ENCODE measurements at regions not wholly inside any gene's neighbourhood (a gene's known extent, or its start where the extent isn't known, plus 50 kb on each side); places are given as distances from the start of the nearest gene placed in this dataset.

DNA sequence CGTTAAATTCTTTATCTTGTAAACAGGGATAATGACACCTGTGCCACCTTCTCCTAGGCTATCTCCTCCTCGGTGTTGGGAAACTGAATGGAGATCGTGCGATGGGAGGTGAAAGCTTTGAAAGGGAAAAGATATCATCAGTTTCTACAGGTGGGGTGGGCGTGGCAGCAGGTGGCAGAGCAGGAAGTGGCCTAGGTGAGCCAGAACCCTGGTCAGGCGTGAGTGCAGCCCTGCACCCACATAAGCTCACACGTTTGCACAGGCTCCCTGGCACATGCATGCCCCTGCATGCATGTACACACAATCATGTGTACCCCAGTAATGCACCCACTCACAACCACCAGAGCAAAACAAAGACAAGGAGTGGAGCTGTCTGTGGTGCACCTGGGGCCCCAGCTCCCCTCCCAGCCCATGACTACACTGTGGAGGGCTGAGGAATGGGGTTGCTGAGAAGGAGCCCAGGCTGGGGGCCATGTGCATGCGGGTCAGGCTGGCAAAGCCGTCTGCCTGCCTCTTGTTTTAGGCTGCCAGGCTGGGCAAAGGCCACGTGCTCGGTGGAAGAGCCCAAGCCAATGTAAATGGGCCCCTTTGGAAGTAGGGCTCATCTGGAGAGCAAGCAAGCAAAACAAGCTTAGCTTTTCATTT lies 61.5 kb downstream of the TFAP2C start:
- Histone ChIP-seq H3K4ac (ENCODE audit: low read depth, low read length) (no peak overlapping the region), H3K18ac (ENCODE audit: insufficient read length, low read depth, low read length) (no peak overlapping the region), H3K79me2 (ENCODE audit: insufficient read depth, low read length) (no peaks in the 10 kb centered on the region), H3K23me2 (ENCODE audit: insufficient read length, low read depth, low read length, poor library complexity, severe bottlenecking) (no peaks in the 10 kb centered on the region), H4K20me1 (ENCODE audit: control insufficient read depth, insufficient read depth, insufficient read length) (no peaks in the 10 kb centered on the region), H2BK20ac (ENCODE audit: low read depth, low read length, poor library complexity, severe bottlenecking) (no peak overlapping the region), H4K8ac (replicated peaks; ENCODE audit: insufficient read length, low read depth, low read length) (no peak overlapping the region), H2AK5ac (ENCODE audit: insufficient read length, low read length) (no peak overlapping the region), H3K4me1 (ENCODE audit: insufficient read depth, low read length) (peaks cover 8% of the 10 kb centered on the region; the same call in 1 of the 2 replicates), H3K14ac (ENCODE audit: insufficient read depth, low read length) (no peak overlapping the region; the same call in 1 of the 2 replicates), H2BK5ac (ENCODE audit: insufficient read length, low read length) (no peak overlapping the region), H3T11ph (ENCODE audit: low read length) (no peak overlapping the region), H3K4me2 (ENCODE audit: insufficient read depth, insufficient read length, low read length) (no peak overlapping the region), H3K9ac (ENCODE audit: extremely low read depth, insufficient read length, low read length) (no peak overlapping the region), H2AFZ (ENCODE audit: low read length) (no peak overlapping the region), H4K91ac (ENCODE audit: insufficient read length, low read depth, low read length) (no peak overlapping the region), H2BK120ac (ENCODE audit: low read depth, low read length, poor library complexity, severe bottlenecking) (no peak overlapping the region), H3K27me3 (ENCODE audit: insufficient read depth, low read length) (peaks cover 3% of the 10 kb centered on the region; the same call in 1 of the 2 replicates), H3K79me1 (ENCODE audit: insufficient read depth, low read depth, low read length, poor library complexity, severe bottlenecking) (no peaks in the 10 kb centered on the region), H2BK15ac (ENCODE audit: low read depth, low read length) (no peak overlapping the region), H3K9me3 (ENCODE audit: control insufficient read depth, low read depth, low read length) (no peaks in the 10 kb centered on the region), H4K5ac (ENCODE audit: insufficient read length, low read depth, low read length) (no peak overlapping the region), H3K23ac (ENCODE audit: insufficient read length, low read depth, low read length) (no peak overlapping the region), H3K56ac (ENCODE audit: insufficient read length, low read depth, low read length) (no peak overlapping the region), H2BK12ac (ENCODE audit: insufficient read length, low read depth, low read length) (no peak overlapping the region), H3K27ac (ENCODE audit: insufficient read length, low read depth, low read length) (no peak overlapping the region)
- H3K36me3 Mint-ChIP-seq (ENCODE audit: insufficient read depth in 1 of 3, low read depth in 3 of 3) = no peaks in the 10 kb centered on the region
- H3K27ac Mint-ChIP-seq = 0 out of 7 replicates have a peak overlapping the region, but pooled peaks of 1 of the 3 experiments have one; percentile 23
- peaks cover 24 to 32% of the 10 kb centered on the region in 2 experiments for H3K4me1 Mint-ChIP-seq
- no CpG with 5 or more reads among the region's 11 CpGs for WGBS (ENCODE audit: extremely low coverage, insufficient read length, low lambda C conversion rate)
- H3K4me3 Mint-ChIP-seq = no peak overlapping the region
- peaks cover 5% of the 10 kb centered on the region for H3K27me3 Mint-ChIP-seq (ENCODE audit: low read depth)
- TF ChIP-seq, protein P1, sequence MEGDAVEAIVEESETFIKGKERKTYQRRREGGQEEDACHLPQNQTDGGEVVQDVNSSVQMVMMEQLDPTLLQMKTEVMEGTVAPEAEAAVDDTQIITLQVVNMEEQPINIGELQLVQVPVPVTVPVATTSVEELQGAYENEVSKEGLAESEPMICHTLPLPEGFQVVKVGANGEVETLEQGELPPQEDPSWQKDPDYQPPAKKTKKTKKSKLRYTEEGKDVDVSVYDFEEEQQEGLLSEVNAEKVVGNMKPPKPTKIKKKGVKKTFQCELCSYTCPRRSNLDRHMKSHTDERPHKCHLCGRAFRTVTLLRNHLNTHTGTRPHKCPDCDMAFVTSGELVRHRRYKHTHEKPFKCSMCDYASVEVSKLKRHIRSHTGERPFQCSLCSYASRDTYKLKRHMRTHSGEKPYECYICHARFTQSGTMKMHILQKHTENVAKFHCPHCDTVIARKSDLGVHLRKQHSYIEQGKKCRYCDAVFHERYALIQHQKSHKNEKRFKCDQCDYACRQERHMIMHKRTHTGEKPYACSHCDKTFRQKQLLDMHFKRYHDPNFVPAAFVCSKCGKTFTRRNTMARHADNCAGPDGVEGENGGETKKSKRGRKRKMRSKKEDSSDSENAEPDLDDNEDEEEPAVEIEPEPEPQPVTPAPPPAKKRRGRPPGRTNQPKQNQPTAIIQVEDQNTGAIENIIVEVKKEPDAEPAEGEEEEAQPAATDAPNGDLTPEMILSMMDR (conservative IDR thresholded peaks at IDR 0.05) = no peak
- DNase-seq = no peak
- peaks cover 0 to 2% of the 10 kb centered on the region in 2 experiments; a peak in 3 of 5 replicates for H3K9me3 Mint-ChIP-seq
